Transverse colon (tissue), 4 donors: ENCODE measurements at regions not wholly inside any gene's neighbourhood (a gene's known extent, or its start where the extent isn't known, plus 50 kb on each side); places are given as distances from the start of the nearest gene placed in this dataset.

ENCODE experiments used
- CTCF ChIP-seq, 5 experiments: fragments of 200-600 bp in 3 of 5; fragments of 450-650 bp in 2 of 5; sonication (generic) in 3 of 5; IDR thresholded peaks; 1 replicate in 2 of 5; 2 replicates in 3 of 5; pipeline ENCODE4 v1.5.1; 2016 to 2017; ENCODE audit warnings: antibody characterized with exemption in 5 of 5, inconsistent platforms in 3 of 5, mild to moderate bottlenecking in 2 of 5, moderate library complexity in 1 of 5
- POLR2A ChIP-seq: fragments of 450-650 bp; IDR thresholded peaks from one replicate; pipeline ENCODE4 v1.6.1; 2016; ENCODE audit warnings: antibody characterized with exemption, mild to moderate bottlenecking, moderate library complexity
- POLR2AphosphoS5 ChIP-seq, 3 donors: sonication (generic); formaldehyde crosslinking; IDR thresholded peaks; one replicate each; pipeline ENCODE4 v1.6.1; 2016; ENCODE audit warnings: antibody characterized with exemption in 3 of 3

GRCh38 chr3:104165866-104166265 is 1200.8 kb upstream of the ALCAM start:
- no peak for TF ChIP-seq POLR2AphosphoS5 (IDR thresholded peaks at IDR 0.05)
- no peak for TF ChIP-seq CTCF (IDR thresholded peaks at IDR 0.05)
- TF ChIP-seq POLR2A = no peak
